HG03039 (cell line): ENCODE measurements at regions not wholly inside any gene's neighbourhood (a gene's known extent, or its start where the extent isn't known, plus 50 kb on each side); places are given as distances from the start of the nearest gene placed in this dataset.
"Not testable (repeated sequence)": the region's sequence is repeated elsewhere in the genome, so short reads cannot be mapped to it uniquely, and the experiment has no call there.

ENCODE experiments used
- ATAC-seq: cut with Tn5 transposase; IDR thresholded peaks from one replicate; pipeline ENCODE4 v1.9.1; 2021; ENCODE audit warnings: mild to moderate bottlenecking, moderate library complexity; ENCODE audit not compliant: unreplicated experiment

DNA sequence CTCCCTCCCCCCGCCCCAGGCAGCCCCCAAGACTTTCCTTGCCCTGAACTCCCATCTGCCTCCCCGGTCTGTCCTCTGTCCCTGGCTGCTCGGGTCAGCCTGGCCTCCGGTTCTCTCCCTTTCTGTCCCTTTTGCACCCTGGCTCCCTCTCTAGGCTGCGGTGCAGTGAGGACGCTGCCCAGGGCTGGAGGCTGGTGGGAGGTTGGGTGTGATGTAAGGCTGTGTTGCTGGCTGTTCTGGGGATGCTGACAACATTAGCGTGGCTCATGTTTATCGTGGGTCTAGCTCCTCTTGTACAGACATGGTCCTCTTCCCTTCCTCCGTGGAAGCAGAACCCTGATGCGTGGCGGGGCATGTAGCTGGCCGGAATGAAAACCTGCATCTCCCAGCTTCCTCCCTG lies 357.5 kb downstream of the CNTNAP3B start:
- ATAC-seq, result not testable (repeated sequence)

GRCh38 chr9:41754822-41755221 lies 374.4 kb downstream of the CNTNAP3B start:
- ATAC-seq, result not testable (repeated sequence)

- ATAC-seq, result not testable (repeated sequence)
Measured at GRCh38 chr9:41754403-41754802, 374.8 kb downstream of the CNTNAP3B start.

- ATAC-seq, result not testable (repeated sequence)
Measured at GRCh38 chr9:41741897-41742296, 387.3 kb downstream of the CNTNAP3B start.

GRCh38 chr9:41741173-41741572 lies 388.1 kb downstream of the CNTNAP3B start:
- not testable (repeated sequence) for ATAC-seq

DNA sequence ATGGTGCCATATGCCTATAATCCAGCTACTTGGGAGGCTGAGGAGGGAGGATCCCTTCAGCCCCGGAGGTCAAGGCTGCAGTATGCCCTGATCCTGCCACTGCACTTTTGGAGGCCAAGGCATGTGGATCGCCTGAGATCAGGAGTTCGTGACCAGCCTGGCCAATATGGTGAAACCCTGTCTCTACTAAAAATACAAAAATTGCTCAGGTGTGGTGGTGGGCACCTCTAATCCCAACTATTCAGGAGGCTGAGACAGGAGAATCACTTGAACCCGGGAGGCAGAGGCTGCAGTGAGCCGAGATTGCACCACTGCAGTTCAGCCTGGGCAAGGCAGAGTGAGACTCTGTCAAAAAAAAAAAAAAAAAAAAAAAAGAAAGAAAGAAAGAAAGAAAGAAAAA lies 390.5 kb downstream of the CNTNAP3B start:
- not testable (repeated sequence) for ATAC-seq

- not testable (repeated sequence) for ATAC-seq
Measured at GRCh38 chr9:41699190-41699589, 430.0 kb downstream of the CNTNAP3B start.

- ATAC-seq, result not testable (repeated sequence)
Measured at GRCh38 chr9:41697080-41697479, 432.1 kb downstream of the CNTNAP3B start.

DNA sequence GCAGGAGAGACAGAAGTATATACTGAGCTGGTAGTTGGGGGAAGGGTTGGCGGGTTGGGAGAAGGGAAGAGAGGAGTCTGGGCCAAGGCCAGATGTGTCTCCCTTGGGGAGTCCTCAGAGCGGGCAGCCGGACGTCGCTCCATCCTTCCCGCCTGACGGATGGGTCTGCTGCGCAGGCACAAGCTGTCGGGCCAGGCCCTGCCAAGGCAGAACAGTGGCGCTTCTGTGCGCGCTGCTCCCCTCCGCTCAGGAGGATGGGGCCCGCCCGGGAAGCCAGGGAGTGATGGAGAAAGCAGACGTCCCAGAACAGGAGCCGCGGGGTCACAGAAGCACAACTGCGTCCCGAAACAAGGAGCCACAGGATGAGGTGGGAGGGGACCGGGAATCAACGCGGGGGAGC lies 449.9 kb downstream of the CNTNAP3B start:
- not testable (repeated sequence) for ATAC-seq

DNA sequence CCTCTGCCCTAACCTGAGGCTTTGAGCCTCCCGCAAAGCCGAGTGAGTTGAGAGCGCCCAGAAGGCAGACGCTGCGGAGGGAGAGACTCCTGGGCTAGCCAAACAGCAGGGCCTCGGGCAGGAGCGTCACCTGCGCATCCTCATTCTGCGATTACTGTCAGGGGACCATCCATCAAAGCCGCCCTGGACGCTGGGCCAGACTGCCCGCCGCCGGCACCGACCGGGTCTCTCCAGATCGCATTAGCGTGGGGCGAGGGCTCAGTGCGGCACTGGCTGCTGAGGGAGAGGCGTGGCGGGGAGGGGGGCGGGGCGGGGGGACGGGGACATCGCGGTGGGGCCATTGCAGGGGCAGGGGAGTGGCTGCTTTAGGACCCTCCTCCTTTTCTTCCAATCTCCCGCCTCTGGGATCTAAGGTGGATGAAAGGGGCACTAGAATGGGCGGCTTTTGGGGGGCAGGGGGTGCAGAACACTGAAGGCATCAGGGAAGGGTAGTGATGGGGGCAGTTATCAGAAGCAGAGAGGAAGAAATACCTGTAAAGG lies 465.7 kb downstream of the CNTNAP3B start:
- ATAC-seq, result not testable (repeated sequence)

- ATAC-seq, result not testable (repeated sequence)
Measured at GRCh38 chr9:41658706-41659105, 469.6 kb upstream of the ZNG1F start.

- ATAC-seq, result not testable (repeated sequence)
Measured at GRCh38 chr9:41658116-41658515, 469.0 kb upstream of the ZNG1F start.

DNA sequence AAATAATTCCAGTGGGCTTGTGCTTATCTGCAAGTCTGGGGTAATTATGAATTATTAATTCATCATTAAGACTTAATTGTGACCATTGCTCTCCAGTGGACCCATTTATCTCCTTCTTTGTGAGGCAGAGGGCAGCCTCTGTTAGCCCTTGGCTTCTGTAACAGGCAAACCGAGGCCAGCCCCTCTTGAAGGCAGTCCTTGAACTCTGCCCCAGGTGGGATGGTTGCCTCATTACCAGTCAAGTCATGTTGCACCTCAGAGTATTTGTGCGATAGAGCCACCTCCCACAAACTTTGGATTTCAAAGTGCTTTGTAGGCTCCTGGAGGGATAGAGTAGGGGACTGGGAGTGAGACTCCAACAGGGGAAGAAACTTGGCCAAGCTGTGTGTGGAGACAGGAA lies 468.0 kb upstream of the ZNG1F start:
- not testable (repeated sequence) for ATAC-seq

DNA sequence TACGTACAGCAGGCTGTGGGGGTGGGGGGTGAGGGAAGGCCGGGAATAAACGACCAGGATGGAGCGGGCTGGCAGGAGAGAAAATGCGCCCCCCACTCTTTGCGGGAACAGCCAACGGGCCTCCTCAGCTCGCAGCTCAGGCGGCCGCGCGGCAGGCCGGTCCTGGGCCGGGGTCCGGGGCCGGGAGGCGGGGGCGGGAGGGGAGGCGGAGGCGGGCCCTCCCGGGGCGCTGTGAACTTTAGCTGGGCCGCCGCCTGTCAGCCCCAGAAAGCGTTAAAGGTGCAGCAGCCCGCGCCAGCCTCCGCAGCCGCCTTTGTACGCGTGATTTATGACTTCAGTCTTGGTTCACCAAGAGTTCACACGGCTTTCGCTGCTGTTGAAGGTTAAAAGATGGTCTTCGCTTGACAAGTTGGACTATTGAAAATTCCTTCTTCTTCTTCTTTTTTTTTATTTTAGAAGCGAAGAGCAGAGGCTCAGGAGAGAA lies 466.0 kb upstream of the ZNG1F start:
- ATAC-seq, result not testable (repeated sequence)

GRCh38 chr9:41654349-41654748 lies 465.2 kb upstream of the ZNG1F start:
- ATAC-seq, result not testable (repeated sequence)

DNA sequence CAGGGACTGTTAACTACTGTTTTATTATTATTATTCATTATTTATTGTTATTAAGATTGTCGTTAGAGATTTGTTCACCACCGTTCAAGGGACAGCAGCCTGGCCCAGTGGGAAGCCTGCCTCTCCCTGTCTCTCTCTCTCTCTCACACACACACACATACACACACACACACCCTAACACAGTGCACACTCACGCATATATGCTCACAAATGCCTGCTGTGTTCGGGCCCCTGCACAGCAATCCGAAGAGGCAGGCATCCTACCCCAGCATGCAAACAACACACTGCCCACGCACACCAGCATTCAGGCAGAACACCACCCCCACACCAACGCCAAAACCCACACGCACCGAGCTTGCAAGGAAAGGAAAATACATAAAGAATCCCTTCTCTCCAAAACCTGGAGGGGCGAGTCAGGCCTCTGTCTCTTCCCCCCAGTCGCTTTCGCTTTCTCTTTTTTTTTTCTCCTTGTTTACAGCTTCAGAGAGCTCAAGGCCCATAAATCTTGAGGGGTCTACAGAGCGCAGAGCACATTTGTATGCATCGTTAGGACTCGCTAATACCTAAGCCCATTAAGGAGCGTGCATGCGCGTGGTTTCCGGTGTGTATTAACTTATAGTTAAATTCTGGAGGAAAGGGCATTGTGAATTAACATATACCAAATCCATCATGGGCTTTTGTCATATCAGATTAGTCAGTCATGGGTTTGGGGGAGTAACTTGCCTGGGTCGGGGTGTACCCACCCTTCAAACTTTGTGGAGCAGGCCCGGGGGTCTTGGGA lies 464.6 kb upstream of the ZNG1F start:
- not testable (repeated sequence) for ATAC-seq

DNA sequence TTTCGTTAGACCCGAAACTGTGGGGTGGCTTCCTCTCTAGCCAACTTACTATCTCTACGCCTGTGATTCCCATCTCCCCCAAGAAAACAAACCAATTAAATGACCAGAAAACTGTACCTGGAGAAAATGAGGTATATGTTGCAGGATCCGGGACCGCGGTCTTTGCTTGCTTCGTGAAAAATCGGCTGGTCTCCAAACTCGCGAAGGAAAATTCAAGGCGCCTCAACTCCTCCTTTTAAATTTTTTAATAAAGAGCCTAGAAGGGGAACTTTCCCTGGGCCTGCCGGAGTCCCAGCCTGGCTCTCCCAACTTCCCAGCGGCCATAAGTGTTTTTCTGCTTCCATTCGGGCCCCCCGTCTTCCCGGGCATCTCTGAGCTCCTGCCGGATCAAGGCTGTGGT lies 463.7 kb upstream of the ZNG1F start:
- not testable (repeated sequence) for ATAC-seq

GRCh38 chr9:41652100-41652713 lies 463.1 kb upstream of the ZNG1F start:
- ATAC-seq, result not testable (repeated sequence)

DNA sequence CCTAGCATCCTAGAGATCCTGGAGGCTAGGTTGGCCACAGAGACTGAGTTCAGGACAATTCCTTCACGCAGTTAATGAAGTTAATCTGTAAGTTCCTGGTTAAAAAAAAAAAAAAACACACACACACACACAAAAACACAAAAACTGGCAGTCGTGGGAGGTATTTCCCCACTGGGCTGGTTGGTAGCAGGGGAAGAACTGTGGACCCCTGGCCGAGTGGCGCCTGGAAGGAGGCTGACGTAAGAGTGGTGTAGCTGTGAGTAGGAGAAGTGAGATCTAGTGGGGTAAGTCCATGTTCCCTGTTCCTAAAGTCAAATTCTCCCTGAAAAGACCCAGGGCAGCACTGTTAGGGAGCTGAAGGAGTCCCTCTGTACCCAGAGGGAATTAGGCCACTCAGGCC lies 461.0 kb upstream of the ZNG1F start:
- ATAC-seq, result not testable (repeated sequence)

DNA sequence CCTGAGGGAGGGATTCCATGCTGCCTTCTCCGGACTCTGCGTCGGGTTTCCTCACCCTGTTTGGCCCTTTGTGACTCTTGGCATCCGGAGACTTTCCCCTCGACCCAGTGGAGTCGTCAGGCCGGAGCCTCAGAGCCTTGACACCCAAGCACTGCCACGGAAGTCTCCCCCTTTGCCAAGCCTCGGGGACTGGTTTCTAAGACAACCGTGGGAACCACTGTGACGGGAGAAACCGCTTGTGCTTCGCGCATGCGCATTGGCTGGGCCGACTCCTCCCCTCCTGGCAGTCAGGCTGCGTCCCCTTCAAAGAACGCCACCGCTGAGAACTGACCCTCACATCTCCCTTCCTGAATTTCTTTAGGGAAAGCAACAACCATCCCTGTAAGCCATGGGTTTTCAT lies 459.4 kb upstream of the ZNG1F start:
- ATAC-seq, result not testable (repeated sequence)

- not testable (repeated sequence) for ATAC-seq
Measured at GRCh38 chr9:41646246-41646645, 457.1 kb upstream of the ZNG1F start.
